Keratinocyte (primary cell): ENCODE measurements at regions not wholly inside any gene's neighbourhood (a gene's known extent, or its start where the extent isn't known, plus 50 kb on each side); places are given as distances from the start of the nearest gene placed in this dataset.

Experiments
- DNase-seq: peaks from one replicate; pipeline ENCODE4 v3.0.0-alpha.2; 2011; ENCODE audit warnings: low read depth, missing footprints, low spot score
- FAIRE-seq: peaks from 2 replicates; lab custom pipeline; 2011; peaks lifted over from hg19 to GRCh38; lab: Jason Lieb, UNC
- H2AFZ ChIP-seq: 2 replicates; pipeline ENCODE4 v1.6.0; 2012; ENCODE audit warnings: low read length, control low read depth, inconsistent platforms; ENCODE audit not compliant: control insufficient read depth
- H3K27ac ChIP-seq: 2 replicates; pipeline ENCODE4 v1.5.1; 2011; ENCODE audit warnings: low read length; ENCODE audit not compliant: control insufficient read depth, insufficient read depth
- H3K27me3 ChIP-seq: 3 replicates; pipeline ENCODE4 v1.6.0; 2011; ENCODE audit warnings: low read length; ENCODE audit not compliant: control insufficient read depth, insufficient read depth; ENCODE audit errors: extremely low read depth
- H3K36me3 ChIP-seq, 2 experiments: 2 replicates in 1 of 2; 3 replicates in 1 of 2; pipeline ENCODE4 v1.5.1; 2011; ENCODE audit warnings: low read length in 2 of 2, mild to moderate bottlenecking in 1 of 2; ENCODE audit not compliant: control insufficient read depth in 2 of 2, insufficient read depth in 2 of 2; ENCODE audit errors: extremely low read depth in 1 of 2
- H3K4me1 ChIP-seq: 3 replicates; pipeline ENCODE4 v1.5.1; 2011; ENCODE audit warnings: low read length; ENCODE audit not compliant: control insufficient read depth, insufficient read depth; ENCODE audit errors: extremely low read depth
- H3K4me2 ChIP-seq: 3 replicates; pipeline ENCODE4 v1.6.0; 2011; ENCODE audit warnings: low read depth, low read length; ENCODE audit not compliant: control insufficient read depth, insufficient read depth; ENCODE audit errors: extremely low read depth
- H3K4me3 ChIP-seq, 3 experiments: fragments of 200-600 bp in 1 of 3; sonication (generic) in 1 of 3; 2 replicates in 2 of 3; 3 replicates in 1 of 3; pipeline ENCODE4 v1.5.1; 2011 to 2016; ENCODE audit warnings: low read length in 3 of 3, mild to moderate bottlenecking in 3 of 3, control low read depth in 2 of 3, inconsistent platforms in 1 of 3, low read depth in 1 of 3, mixed read lengths in 1 of 3, mixed run types in 1 of 3, moderate library complexity in 1 of 3; ENCODE audit not compliant: control insufficient read depth in 2 of 3, insufficient read depth in 2 of 3; ENCODE audit errors: extremely low read depth in 1 of 3
- H3K79me2 ChIP-seq: 2 replicates; pipeline ENCODE4 v1.6.0; 2012; ENCODE audit warnings: low read length; ENCODE audit not compliant: control insufficient read depth, insufficient read depth
- H3K9ac ChIP-seq: 3 replicates; pipeline ENCODE4 v1.6.0; 2011; ENCODE audit warnings: low read length; ENCODE audit not compliant: control insufficient read depth, insufficient read depth; ENCODE audit errors: extremely low read depth
- H3K9me1 ChIP-seq: 3 replicates; pipeline ENCODE4 v1.6.0; 2011; ENCODE audit warnings: low read length; ENCODE audit not compliant: control insufficient read depth, insufficient read depth; ENCODE audit errors: extremely low read depth
- H3K9me3 ChIP-seq: 2 replicates; pipeline ENCODE4 v1.5.1; 2012; ENCODE audit warnings: low read depth, low read length; ENCODE audit not compliant: control insufficient read depth
- H4K20me1 ChIP-seq: 3 replicates; pipeline ENCODE4 v1.6.0; 2011; ENCODE audit warnings: low read length; ENCODE audit not compliant: control insufficient read depth, insufficient read depth; ENCODE audit errors: extremely low read depth
- EZH2 ChIP-seq: IDR thresholded peaks from one replicate; pipeline ENCODE4 v1.6.1; 2012; ENCODE audit warnings: inconsistent platforms, mild to moderate bottlenecking, low read length, moderate library complexity
- dilution Hi-C: fragments of 300-500 bp; cut with MboI; formaldehyde crosslinking; loops from one replicate; pipeline ENCODE4 v1.7.0; 2020; ENCODE audit warnings: low sequenced_read_pairs; ENCODE audit not compliant: extremely low pct_ligation_motif_present
- TF ChIP-seq, protein P1 (sequence below), 3 experiments: IDR thresholded peaks in 1 of 3; conservative IDR thresholded peaks in 1 of 3; optimal IDR thresholded peaks in 1 of 3; 2 replicates in 2 of 3; 3 replicates in 1 of 3; pipeline versions ENCODE3 to v1.5.1; 2011; ENCODE audit warnings: low read length in 3 of 3, mild to moderate bottlenecking in 3 of 3, moderate library complexity in 2 of 3, control low read depth in 1 of 3, inconsistent platforms in 1 of 3; ENCODE audit not compliant: insufficient read depth in 2 of 3; ENCODE audit errors: extremely low read depth in 1 of 3

DNA sequence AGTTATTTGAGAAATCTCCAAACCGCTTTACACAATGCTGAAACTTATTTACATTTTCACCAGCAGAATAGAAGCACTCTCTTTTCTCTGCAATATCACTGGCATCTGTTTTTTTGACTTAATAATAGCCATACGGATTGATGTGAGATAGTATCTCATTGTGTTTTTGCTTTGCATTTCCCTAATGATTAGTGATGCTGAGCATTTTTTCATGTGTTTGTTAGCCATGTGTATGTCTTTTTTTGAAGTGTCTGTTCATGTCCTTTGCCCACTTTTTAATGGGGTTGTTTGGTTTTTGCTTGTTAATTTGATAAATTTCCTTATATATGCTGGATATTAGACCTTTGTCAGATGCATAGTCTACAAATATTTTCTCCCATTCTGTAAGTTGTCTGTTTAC lies 73.6 kb downstream of the FBXO5 start:
- dilution Hi-C loops: no loop called here
- H3K9me3 ChIP-seq: no peaks in the 10 kb centered on the region
- no peak for FAIRE-seq

DNA sequence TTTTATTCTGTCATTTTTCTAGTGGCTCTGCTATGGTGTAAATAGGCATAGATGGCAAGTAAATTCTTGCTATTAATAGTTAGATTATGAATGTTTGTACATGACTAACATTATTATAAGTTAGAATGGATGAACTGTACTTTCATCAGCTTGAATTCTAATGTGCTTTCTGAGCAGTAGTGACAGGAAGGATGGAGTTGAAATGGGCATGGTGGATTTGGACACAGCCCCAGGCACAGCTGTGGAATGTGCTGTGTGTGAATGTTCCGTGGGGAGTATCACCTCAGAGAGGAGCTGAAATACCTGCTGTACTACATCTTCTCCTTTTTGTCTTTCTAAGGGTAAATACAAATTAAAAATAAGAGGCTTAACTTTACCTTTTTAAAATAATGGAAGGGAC lies 66.8 kb downstream of the FBXO5 start:
- Histone ChIP-seq H3K79me2 (no peaks in the 10 kb centered on the region), H3K9me3 (no peaks in the 10 kb centered on the region), H3K4me1 (no peaks in the 10 kb centered on the region), H3K9ac (no peak overlapping the region), H2AFZ (no peak overlapping the region), H3K36me3 (no peaks in the 10 kb centered on the region), H3K4me2 (no peak overlapping the region), H4K20me1 (no peaks in the 10 kb centered on the region), H3K27ac (no peak overlapping the region), H3K4me3 (no peak overlapping the region), H3K27me3 (no peaks in the 10 kb centered on the region), H3K9me1 (no peaks in the 10 kb centered on the region)
- dilution Hi-C loops: no loop called here
- TF ChIP-seq, protein P1, sequence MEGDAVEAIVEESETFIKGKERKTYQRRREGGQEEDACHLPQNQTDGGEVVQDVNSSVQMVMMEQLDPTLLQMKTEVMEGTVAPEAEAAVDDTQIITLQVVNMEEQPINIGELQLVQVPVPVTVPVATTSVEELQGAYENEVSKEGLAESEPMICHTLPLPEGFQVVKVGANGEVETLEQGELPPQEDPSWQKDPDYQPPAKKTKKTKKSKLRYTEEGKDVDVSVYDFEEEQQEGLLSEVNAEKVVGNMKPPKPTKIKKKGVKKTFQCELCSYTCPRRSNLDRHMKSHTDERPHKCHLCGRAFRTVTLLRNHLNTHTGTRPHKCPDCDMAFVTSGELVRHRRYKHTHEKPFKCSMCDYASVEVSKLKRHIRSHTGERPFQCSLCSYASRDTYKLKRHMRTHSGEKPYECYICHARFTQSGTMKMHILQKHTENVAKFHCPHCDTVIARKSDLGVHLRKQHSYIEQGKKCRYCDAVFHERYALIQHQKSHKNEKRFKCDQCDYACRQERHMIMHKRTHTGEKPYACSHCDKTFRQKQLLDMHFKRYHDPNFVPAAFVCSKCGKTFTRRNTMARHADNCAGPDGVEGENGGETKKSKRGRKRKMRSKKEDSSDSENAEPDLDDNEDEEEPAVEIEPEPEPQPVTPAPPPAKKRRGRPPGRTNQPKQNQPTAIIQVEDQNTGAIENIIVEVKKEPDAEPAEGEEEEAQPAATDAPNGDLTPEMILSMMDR (optimal IDR thresholded peaks at IDR 0.05 in 1 of 3, IDR thresholded peaks at IDR 0.05 in 1 of 3, conservative IDR thresholded peaks at IDR 0.05 in 1 of 3; ENCODE audit: extremely low read depth in 1 of 3, insufficient read depth in 2 of 3, low read length in 3 of 3): no peak
- TF ChIP-seq EZH2: no peak
- no peak for FAIRE-seq
- DNase-seq: no peak

More for the DNA sequence above, 73.6 kb downstream of the FBXO5 start:
- Histone ChIP-seq H3K9ac (no peak overlapping the region), H3K79me2 (no peaks in the 10 kb centered on the region), H3K27ac (no peak overlapping the region), H3K9me1 (no peaks in the 10 kb centered on the region), H3K4me1 (no peaks in the 10 kb centered on the region), H2AFZ (no peak overlapping the region), H4K20me1 (no peaks in the 10 kb centered on the region), H3K27me3 (no peaks in the 10 kb centered on the region), H3K36me3 (no peaks in the 10 kb centered on the region), H3K4me2 (no peak overlapping the region), H3K4me3 (no peak overlapping the region)
- TF ChIP-seq, protein P1 (optimal IDR thresholded peaks at IDR 0.05 in 1 of 3, IDR thresholded peaks at IDR 0.05 in 1 of 3, conservative IDR thresholded peaks at IDR 0.05 in 1 of 3; ENCODE audit: extremely low read depth in 1 of 3, insufficient read depth in 2 of 3, low read length in 3 of 3): no peak
- TF ChIP-seq EZH2: no peak
- DNase-seq: no peak
